Transverse colon (tissue), 4 donors: ENCODE measurements at regions not wholly inside any gene's neighbourhood (a gene's known extent, or its start where the extent isn't known, plus 50 kb on each side); places are given as distances from the start of the nearest gene placed in this dataset.
A peak's percentile ranks its signal among the peaks of the same experiment; 100 is the strongest.

ENCODE experiments used
- DNase-seq: peaks from one replicate; pipeline ENCODE4 v3.0.0-alpha.2; 2019
- H3K27ac ChIP-seq, 4 donors: fragments of 200-600 bp; sonication (generic); 2 replicates each; pipeline ENCODE4 v1.5.1; 2016 to 2018; ENCODE audit warnings: inconsistent platforms in 4 of 4
- H3K27me3 ChIP-seq: fragments of 200-600 bp; sonication (generic); 2 replicates; pipeline ENCODE4 v1.5.1; 2017; ENCODE audit warnings: inconsistent platforms
- H3K36me3 ChIP-seq, 4 donors: fragments of 200-600 bp; sonication (generic); 2 replicates each; pipeline ENCODE4 v1.5.1; 2017 to 2019; ENCODE audit warnings: inconsistent platforms in 4 of 4
- H3K4me1 ChIP-seq, 4 donors: fragments of 200-600 bp; sonication (generic); 2 replicates each; pipeline ENCODE4 v1.5.1; 2017 to 2020; ENCODE audit warnings: inconsistent platforms in 4 of 4
- H3K4me3 ChIP-seq, 4 donors: fragments of 200-600 bp; sonication (generic); 1 replicate in 1 of 4; 2 replicates in 3 of 4; pipeline versions ENCODE4 v1.5.1 to v1.6.1; 2017 to 2019; ENCODE audit warnings: inconsistent platforms in 4 of 4
- H3K9me3 ChIP-seq, 2 donors: fragments of 200-600 bp; sonication (generic); 2 replicates each; pipeline ENCODE4 v1.5.1; 2017 to 2019; ENCODE audit warnings: inconsistent platforms in 2 of 2
- EP300 ChIP-seq: sonication (generic); formaldehyde crosslinking; IDR thresholded peaks from one replicate; pipeline ENCODE4 v1.6.1; 2017; ENCODE audit warnings: antibody characterized with exemption, low read depth
- POLR2A ChIP-seq: fragments of 450-650 bp; IDR thresholded peaks from one replicate; pipeline ENCODE4 v1.6.1; 2016; ENCODE audit warnings: antibody characterized with exemption, mild to moderate bottlenecking, moderate library complexity
- POLR2AphosphoS5 ChIP-seq, 3 donors: sonication (generic); formaldehyde crosslinking; IDR thresholded peaks; one replicate each; pipeline ENCODE4 v1.6.1; 2016; ENCODE audit warnings: antibody characterized with exemption in 3 of 3
- WGBS, 2 donors: methylation state at CpG; one replicate each; pipeline ENCODE4 v1.1.5; 2018; ENCODE audit warnings: low coverage in 1 of 2; 5-methylcytosine and 5-hydroxymethylcytosine counted together
- in situ Hi-C, 4 donors: fragments of 200-750 bp; cut with MboI; loops; one replicate each; pipeline versions ENCODE4 v1.15.0 to v1.15.1; 2017; ENCODE audit warnings: low sequenced_read_pairs in 3 of 4, low pct_ligation_motif_present in 1 of 4, low pct_unique_long_range_greater_than_20kb in 1 of 4
- intact Hi-C: fragments of 100-400 bp; cut with DNase I; formaldehyde crosslinking; loops from one replicate; pipeline ENCODE4 v1.15.1; 2023; ENCODE audit warnings: low total_unique reads
- TF ChIP-seq, protein P1 (sequence below), 5 experiments: fragments of 200-600 bp in 3 of 5; fragments of 450-650 bp in 2 of 5; sonication (generic) in 3 of 5; IDR thresholded peaks; 1 replicate in 2 of 5; 2 replicates in 3 of 5; pipeline ENCODE4 v1.5.1; 2016 to 2017; ENCODE audit warnings: antibody characterized with exemption in 5 of 5, inconsistent platforms in 3 of 5, mild to moderate bottlenecking in 2 of 5, moderate library complexity in 1 of 5

GRCh38 chr20:17860301-17861197, 108.0 kb downstream of the SNX5 start:
- no peaks in the 10 kb centered on the region for H3K9me3 ChIP-seq
- WGBS, 2 donors, result 76 to 84% methylated on average over 5 to 15 of the region's 15 CpGs
- H3K27ac ChIP-seq, result peak overlapping the region in 2 of 4 donors; percentile 7 to 31
- no peak for TF ChIP-seq POLR2AphosphoS5 (IDR thresholded peaks at IDR 0.05)
- TF ChIP-seq, protein P1, sequence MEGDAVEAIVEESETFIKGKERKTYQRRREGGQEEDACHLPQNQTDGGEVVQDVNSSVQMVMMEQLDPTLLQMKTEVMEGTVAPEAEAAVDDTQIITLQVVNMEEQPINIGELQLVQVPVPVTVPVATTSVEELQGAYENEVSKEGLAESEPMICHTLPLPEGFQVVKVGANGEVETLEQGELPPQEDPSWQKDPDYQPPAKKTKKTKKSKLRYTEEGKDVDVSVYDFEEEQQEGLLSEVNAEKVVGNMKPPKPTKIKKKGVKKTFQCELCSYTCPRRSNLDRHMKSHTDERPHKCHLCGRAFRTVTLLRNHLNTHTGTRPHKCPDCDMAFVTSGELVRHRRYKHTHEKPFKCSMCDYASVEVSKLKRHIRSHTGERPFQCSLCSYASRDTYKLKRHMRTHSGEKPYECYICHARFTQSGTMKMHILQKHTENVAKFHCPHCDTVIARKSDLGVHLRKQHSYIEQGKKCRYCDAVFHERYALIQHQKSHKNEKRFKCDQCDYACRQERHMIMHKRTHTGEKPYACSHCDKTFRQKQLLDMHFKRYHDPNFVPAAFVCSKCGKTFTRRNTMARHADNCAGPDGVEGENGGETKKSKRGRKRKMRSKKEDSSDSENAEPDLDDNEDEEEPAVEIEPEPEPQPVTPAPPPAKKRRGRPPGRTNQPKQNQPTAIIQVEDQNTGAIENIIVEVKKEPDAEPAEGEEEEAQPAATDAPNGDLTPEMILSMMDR (IDR thresholded peaks at IDR 0.05), result no peak
- no peak for TF ChIP-seq EP300
- no peak for TF ChIP-seq POLR2A
- no peaks in the 10 kb centered on the region for H3K36me3 ChIP-seq
- intact Hi-C loops (no loop called here), in situ Hi-C loops (no loop called here)
- H3K4me1 ChIP-seq, result peaks cover 12 to 60% (median 45%) of the 10 kb centered on the region in 4 donors
- DNase-seq, result no peak
- H3K27me3 ChIP-seq, result no peaks in the 10 kb centered on the region
- H3K4me3 ChIP-seq, result no peak overlapping the region

GRCh38 chr20:17859616-17860232, 108.9 kb downstream of the SNX5 start:
- Histone ChIP-seq H3K36me3 (no peaks in the 10 kb centered on the region), H3K27me3 (no peaks in the 10 kb centered on the region), H3K4me1 (peaks cover 12 to 64% (median 46%) of the 10 kb centered on the region in 4 donors), H3K9me3 (no peaks in the 10 kb centered on the region), H3K4me3 (no peak overlapping the region), H3K27ac (peak overlapping the region in 1 of 4 donors; percentile 3)
- no peak for TF ChIP-seq POLR2A
- TF ChIP-seq, protein P1 (IDR thresholded peaks at IDR 0.05), result no peak
- no peak for TF ChIP-seq EP300
- TF ChIP-seq POLR2AphosphoS5 (IDR thresholded peaks at IDR 0.05), result no peak
- no peak for DNase-seq
- 70% methylated on average over 22 of the region's 22 CpGs; no CpG with 5 or more reads in 1 of the 2 donors for WGBS, 2 donors
- in situ Hi-C loops, result no loop called here
- intact Hi-C loops, result no loop called here

- no peak for DNase-seq
- peak overlapping the region in 1 of 4 donors; percentile 3 for H3K27ac ChIP-seq
- in situ Hi-C loops, result no loop called here
- no peaks in the 10 kb centered on the region for H3K9me3 ChIP-seq
- H3K36me3 ChIP-seq, result no peaks in the 10 kb centered on the region
- H3K4me1 ChIP-seq, result peaks cover 11 to 61% (median 40%) of the 10 kb centered on the region in 4 donors
- TF ChIP-seq POLR2A, result no peak
- TF ChIP-seq POLR2AphosphoS5 (IDR thresholded peaks at IDR 0.05), result no peak
- TF ChIP-seq, protein P1 (IDR thresholded peaks at IDR 0.05), result no peak
- TF ChIP-seq EP300, result no peak
- H3K27me3 ChIP-seq, result no peaks in the 10 kb centered on the region
- 66% methylated on average over 7 of the region's 7 CpGs; no CpG with 5 or more reads in 1 of the 2 donors for WGBS, 2 donors
- H3K4me3 ChIP-seq, result no peak overlapping the region
- intact Hi-C loops, result no loop called here
Measured at GRCh38 chr20:17859002-17859615, 109.5 kb downstream of the SNX5 start.

DNA sequence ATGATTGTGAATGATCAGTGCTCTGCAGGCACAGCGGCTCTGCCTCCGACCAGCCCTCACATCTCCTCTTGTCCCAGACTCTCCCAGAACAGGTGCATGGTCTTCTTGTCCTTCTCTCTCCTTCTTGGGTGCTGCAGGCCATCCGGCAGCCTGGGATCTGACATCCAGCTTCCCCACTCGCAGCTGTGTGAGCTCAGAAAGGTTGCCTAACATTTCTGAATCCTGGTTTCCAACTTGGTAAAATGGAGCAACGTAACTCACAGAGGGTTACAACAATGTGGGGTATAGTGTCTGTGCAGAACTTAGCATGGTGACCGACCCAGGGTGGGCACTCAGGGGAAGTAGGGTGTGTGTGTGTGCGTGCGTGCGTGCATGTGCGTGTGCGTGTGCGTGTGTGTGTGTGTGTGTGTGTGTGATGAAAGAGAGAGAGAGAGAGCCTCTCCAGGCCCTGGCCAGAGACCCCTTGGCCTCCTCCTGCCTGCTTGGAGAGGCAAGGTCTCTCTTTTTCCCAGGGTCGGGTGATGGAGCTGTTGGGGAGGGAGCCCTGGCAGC, 110.1 kb downstream of the SNX5 start:
- WGBS, 2 donors, result 75 to 80% methylated on average over 1 to 13 of the region's 13 CpGs
- Histone ChIP-seq H3K36me3 (no peaks in the 10 kb centered on the region), H3K4me1 (peaks cover 5 to 59% (median 36%) of the 10 kb centered on the region in 4 donors), H3K9me3 (no peaks in the 10 kb centered on the region), H3K27me3 (no peaks in the 10 kb centered on the region), H3K27ac (no peak overlapping the region), H3K4me3 (no peak overlapping the region)
- in situ Hi-C loops (no loop called here), intact Hi-C loops (no loop called here)
- DNase-seq, result peak; percentile 5
- TF ChIP-seq POLR2AphosphoS5 (IDR thresholded peaks at IDR 0.05) (no peak), POLR2A (no peak), EP300 (no peak)
